ENCODE measurements at regions not wholly inside any gene's neighbourhood (a gene's known extent, or its start where the extent isn't known, plus 50 kb on each side); places are given as distances from the start of the nearest gene placed in this dataset.

GRCh38 chr2:56709181-56709580, 525.4 kb downstream of the CCDC85A start:
- H3K27ac Mint-ChIP-seq, result no peak overlapping the region
- H3K9me3 Mint-ChIP-seq, result peaks cover 16 to 53% (median 26%) of the 10 kb centered on the region in 6 donors
- no peaks in the 10 kb centered on the region for H3K36me3 Mint-ChIP-seq
- H3K4me1 Mint-ChIP-seq, result no peaks in the 10 kb centered on the region
- H3K4me3 Mint-ChIP-seq, result no peak overlapping the region
- no peak for DNase-seq
- peaks cover 0 to 4% (median 0%) of the 10 kb centered on the region in 3 donors for H3K27me3 Mint-ChIP-seq (ENCODE audit: low read depth in 3 of 3)

GRCh38 chr2:56713161-56713676, 529.4 kb downstream of the CCDC85A start:
- Mint-ChIP-seq H3K9me3 (peaks cover 12 to 59% (median 29%) of the 10 kb centered on the region in 6 donors), H3K4me3 (no peak overlapping the region), H3K27me3 (ENCODE audit: low read depth in 3 of 3) (peaks cover 0 to 4% (median 0%) of the 10 kb centered on the region in 3 donors), H3K36me3 (no peaks in the 10 kb centered on the region), H3K4me1 (no peaks in the 10 kb centered on the region), H3K27ac (no peak overlapping the region)
- no peak for DNase-seq

- DNase-seq, result no peak
- H3K4me3 Mint-ChIP-seq, result no peak overlapping the region
- peaks cover 0 to 2% (median 1%) of the 10 kb centered on the region in 3 donors for H3K27me3 Mint-ChIP-seq (ENCODE audit: low read depth in 3 of 3)
- peaks cover 12 to 56% (median 30%) of the 10 kb centered on the region in 6 donors for H3K9me3 Mint-ChIP-seq
- no peaks in the 10 kb centered on the region for H3K4me1 Mint-ChIP-seq
- no peaks in the 10 kb centered on the region for H3K36me3 Mint-ChIP-seq
- H3K27ac Mint-ChIP-seq, result no peak overlapping the region
Observed at GRCh38 chr2:56713978-56714377, 530.2 kb downstream of the CCDC85A start.

GRCh38 chr2:56714400-56714799, 530.6 kb downstream of the CCDC85A start:
- H3K4me1 Mint-ChIP-seq, result no peaks in the 10 kb centered on the region
- no peak overlapping the region for H3K27ac Mint-ChIP-seq
- H3K27me3 Mint-ChIP-seq (ENCODE audit: low read depth in 3 of 3), result peaks cover 0 to 2% (median 1%) of the 10 kb centered on the region in 3 donors
- peaks cover 11 to 56% (median 31%) of the 10 kb centered on the region in 6 donors for H3K9me3 Mint-ChIP-seq
- H3K36me3 Mint-ChIP-seq, result no peaks in the 10 kb centered on the region
- DNase-seq, result no peak
- H3K4me3 Mint-ChIP-seq, result no peak overlapping the region

- H3K27ac Mint-ChIP-seq, result no peak overlapping the region
- DNase-seq, result no peak
Observed at GRCh38 chr2:56715683-56716082, 531.9 kb downstream of the CCDC85A start.

GRCh38 chr2:56718413-56718812, 534.6 kb downstream of the CCDC85A start:
- H3K27ac Mint-ChIP-seq, result no peak overlapping the region
- no peak overlapping the region for H3K4me3 Mint-ChIP-seq
- no peaks in the 10 kb centered on the region for H3K36me3 Mint-ChIP-seq
- DNase-seq, result no peak
- peaks cover 5 to 66% (median 28%) of the 10 kb centered on the region in 6 donors for H3K9me3 Mint-ChIP-seq
- H3K4me1 Mint-ChIP-seq, result no peaks in the 10 kb centered on the region
- peaks cover 0 to 3% (median 0%) of the 10 kb centered on the region in 3 donors for H3K27me3 Mint-ChIP-seq (ENCODE audit: low read depth in 3 of 3)

More at GRCh38 chr2:56715683-56716082, 531.9 kb downstream of the CCDC85A start:
- no peak overlapping the region for H3K4me3 Mint-ChIP-seq
- H3K36me3 Mint-ChIP-seq, result no peaks in the 10 kb centered on the region
- H3K27me3 Mint-ChIP-seq (ENCODE audit: low read depth in 3 of 3), result peaks cover 0 to 3% (median 0%) of the 10 kb centered on the region in 3 donors
- no peaks in the 10 kb centered on the region for H3K4me1 Mint-ChIP-seq
- peaks cover 12 to 63% (median 34%) of the 10 kb centered on the region in 6 donors for H3K9me3 Mint-ChIP-seq

- no peak for DNase-seq
- Mint-ChIP-seq H3K4me1 (no peaks in the 10 kb centered on the region), H3K27me3 (ENCODE audit: low read depth in 3 of 3) (peaks cover 0 to 2% (median 2%) of the 10 kb centered on the region in 3 donors), H3K4me3 (no peak overlapping the region), H3K36me3 (peaks cover 0 to 7% (median 0%) of the 10 kb centered on the region in 3 donors), H3K27ac (no peak overlapping the region), H3K9me3 (peaks cover 12 to 62% (median 34%) of the 10 kb centered on the region in 6 donors)
Observed at GRCh38 chr2:56729212-56729611, 545.4 kb downstream of the CCDC85A start.

- no peaks in the 10 kb centered on the region for H3K27me3 Mint-ChIP-seq (ENCODE audit: low read depth in 3 of 3)
- H3K27ac Mint-ChIP-seq, result no peak overlapping the region
- no peak for DNase-seq
- no peak overlapping the region for H3K4me3 Mint-ChIP-seq
- H3K4me1 Mint-ChIP-seq, result no peaks in the 10 kb centered on the region
- peaks cover 7 to 52% (median 26%) of the 10 kb centered on the region in 6 donors for H3K9me3 Mint-ChIP-seq
- peaks cover 0 to 7% (median 0%) of the 10 kb centered on the region in 3 donors for H3K36me3 Mint-ChIP-seq
Observed at GRCh38 chr2:56732946-56733345, 549.2 kb downstream of the CCDC85A start.

GRCh38 chr2:56739413-56739812, 555.6 kb downstream of the CCDC85A start:
- Mint-ChIP-seq H3K27ac (no peak overlapping the region), H3K27me3 (ENCODE audit: low read depth in 3 of 3) (peaks cover 0 to 2% (median 0%) of the 10 kb centered on the region in 3 donors), H3K4me1 (no peaks in the 10 kb centered on the region), H3K9me3 (peaks cover 4 to 41% (median 26%) of the 10 kb centered on the region in 6 donors), H3K4me3 (no peak overlapping the region), H3K36me3 (no peaks in the 10 kb centered on the region)
- DNase-seq, result no peak

GRCh38 chr2:56741601-56742102, 557.9 kb downstream of the CCDC85A start:
- H3K27me3 Mint-ChIP-seq (ENCODE audit: low read depth in 3 of 3), result peaks cover 0 to 2% (median 0%) of the 10 kb centered on the region in 3 donors
- H3K36me3 Mint-ChIP-seq, result no peaks in the 10 kb centered on the region
- no peak overlapping the region for H3K4me3 Mint-ChIP-seq
- peaks cover 2 to 33% (median 15%) of the 10 kb centered on the region in 6 donors for H3K9me3 Mint-ChIP-seq
- H3K4me1 Mint-ChIP-seq, result no peaks in the 10 kb centered on the region
- no peak for DNase-seq
- no peak overlapping the region for H3K27ac Mint-ChIP-seq

- Mint-ChIP-seq H3K27me3 (ENCODE audit: low read depth in 3 of 3) (peaks cover 0 to 2% (median 0%) of the 10 kb centered on the region in 3 donors), H3K9me3 (peaks cover 1 to 43% (median 23%) of the 10 kb centered on the region in 6 donors), H3K4me1 (no peaks in the 10 kb centered on the region), H3K36me3 (no peaks in the 10 kb centered on the region), H3K4me3 (no peak overlapping the region), H3K27ac (no peak overlapping the region)
- DNase-seq, result no peak
Observed at GRCh38 chr2:56743807-56744206, 560.0 kb downstream of the CCDC85A start.

- H3K9me3 Mint-ChIP-seq, result peaks cover 1 to 33% (median 10%) of the 10 kb centered on the region in 6 donors
- H3K4me3 Mint-ChIP-seq, result no peak overlapping the region
- H3K36me3 Mint-ChIP-seq, result no peaks in the 10 kb centered on the region
- DNase-seq, result no peak
- no peaks in the 10 kb centered on the region for H3K4me1 Mint-ChIP-seq
- no peak overlapping the region for H3K27ac Mint-ChIP-seq
- H3K27me3 Mint-ChIP-seq (ENCODE audit: low read depth in 3 of 3), result peaks cover 0 to 2% (median 0%) of the 10 kb centered on the region in 3 donors
Observed at GRCh38 chr2:56749152-56749752, 565.5 kb downstream of the CCDC85A start.

- Mint-ChIP-seq H3K27me3 (ENCODE audit: low read depth in 3 of 3) (peaks cover 0 to 2% (median 0%) of the 10 kb centered on the region in 3 donors), H3K27ac (no peak overlapping the region), H3K4me3 (no peak overlapping the region), H3K36me3 (peaks cover 0 to 3% (median 0%) of the 10 kb centered on the region in 3 donors), H3K4me1 (no peaks in the 10 kb centered on the region), H3K9me3 (peaks cover 2 to 36% (median 17%) of the 10 kb centered on the region in 6 donors)
- DNase-seq, result no peak
Observed at GRCh38 chr2:56753182-56753581, 569.4 kb downstream of the CCDC85A start.

- Mint-ChIP-seq H3K4me3 (no peak overlapping the region), H3K27me3 (ENCODE audit: low read depth in 3 of 3) (peaks cover 0 to 2% (median 0%) of the 10 kb centered on the region in 3 donors), H3K9me3 (peaks cover 2 to 35% (median 14%) of the 10 kb centered on the region in 6 donors), H3K4me1 (no peaks in the 10 kb centered on the region), H3K36me3 (peaks cover 0 to 3% (median 0%) of the 10 kb centered on the region in 3 donors), H3K27ac (no peak overlapping the region)
- no peak for DNase-seq
Observed at GRCh38 chr2:56754066-56754615, 570.4 kb downstream of the CCDC85A start.
